ENCODE measurements at regions not wholly inside any gene's neighbourhood (a gene's known extent, or its start where the extent isn't known, plus 50 kb on each side); places are given as distances from the start of the nearest gene placed in this dataset.

- no peak for DNase-seq (ENCODE audit: low spot score)
- TF ChIP-seq CTCF (IDR thresholded peaks at IDR 0.05): no peak
- TF ChIP-seq POLR2A (IDR thresholded peaks at IDR 0.05): no peak
- no peak for TF ChIP-seq POLR2AphosphoS5 (IDR thresholded peaks at IDR 0.05)
- Histone ChIP-seq H3K4me3 (no peak overlapping the region), H3K9me3 (no peaks in the 10 kb centered on the region), H3K36me3 (no peaks in the 10 kb centered on the region), H3K4me1 (replicated peaks) (no peaks in the 10 kb centered on the region), H3K27ac (no peak overlapping the region), H3K27me3 (replicated peaks; ENCODE audit: insufficient read depth) (no peaks in the 10 kb centered on the region)
- intact Hi-C loops (cut with DNase I): no loop called here
- 20% methylated on average over 1 of the region's 1 CpG for WGBS
These were observed 436.8 kb upstream of the CNTN4 start for GRCh38 chr3:1661839-1662238.

GRCh38 chr3:1664266-1664665 lies 434.4 kb upstream of the CNTN4 start:
- no peaks in the 10 kb centered on the region for H3K27me3 ChIP-seq (replicated peaks; ENCODE audit: insufficient read depth)
- intact Hi-C loops (cut with DNase I): no loop called here
- no peaks in the 10 kb centered on the region for H3K9me3 ChIP-seq
- TF ChIP-seq POLR2AphosphoS5 (IDR thresholded peaks at IDR 0.05) (no peak), CTCF (IDR thresholded peaks at IDR 0.05) (no peak), POLR2A (IDR thresholded peaks at IDR 0.05) (no peak)
- no peak for DNase-seq (ENCODE audit: low spot score)
- 76% methylated on average over 1 of the region's 1 CpG for WGBS
- H3K36me3 ChIP-seq: no peaks in the 10 kb centered on the region
- H3K27ac ChIP-seq: no peak overlapping the region
- H3K4me3 ChIP-seq: no peak overlapping the region
- H3K4me1 ChIP-seq (replicated peaks): no peaks in the 10 kb centered on the region

GRCh38 chr3:1666865-1667264 lies 431.8 kb upstream of the CNTN4 start:
- intact Hi-C loops (cut with DNase I): no loop called here
- 97% methylated on average over 1 of the region's 1 CpG for WGBS
- DNase-seq (ENCODE audit: low spot score): no peak
- Histone ChIP-seq H3K4me1 (replicated peaks) (no peaks in the 10 kb centered on the region), H3K9me3 (no peaks in the 10 kb centered on the region), H3K27ac (no peak overlapping the region), H3K36me3 (no peaks in the 10 kb centered on the region), H3K4me3 (no peak overlapping the region), H3K27me3 (replicated peaks; ENCODE audit: insufficient read depth) (no peaks in the 10 kb centered on the region)
- TF ChIP-seq POLR2A (IDR thresholded peaks at IDR 0.05) (no peak), CTCF (IDR thresholded peaks at IDR 0.05) (no peak), POLR2AphosphoS5 (IDR thresholded peaks at IDR 0.05) (no peak)

GRCh38 chr3:1677576-1678156 lies 421.0 kb upstream of the CNTN4 start:
- no peak overlapping the region for H3K4me3 ChIP-seq
- intact Hi-C loops (cut with DNase I): no loop called here
- no peak for DNase-seq (ENCODE audit: low spot score)
- H3K27me3 ChIP-seq (replicated peaks; ENCODE audit: insufficient read depth): no peaks in the 10 kb centered on the region
- H3K27ac ChIP-seq: no peak overlapping the region
- WGBS: 53% methylated on average over 7 of the region's 7 CpGs
- TF ChIP-seq POLR2A (IDR thresholded peaks at IDR 0.05) (no peak), CTCF (IDR thresholded peaks at IDR 0.05) (no peak), POLR2AphosphoS5 (IDR thresholded peaks at IDR 0.05) (no peak)
- no peaks in the 10 kb centered on the region for H3K4me1 ChIP-seq (replicated peaks)
- H3K36me3 ChIP-seq: no peaks in the 10 kb centered on the region
- H3K9me3 ChIP-seq: no peaks in the 10 kb centered on the region

- H3K27ac ChIP-seq: no peak overlapping the region
- intact Hi-C loops (cut with DNase I): no loop called here
- no peaks in the 10 kb centered on the region for H3K36me3 ChIP-seq
- no peak for DNase-seq (ENCODE audit: low spot score)
- TF ChIP-seq POLR2AphosphoS5 (IDR thresholded peaks at IDR 0.05): no peak
- no peak for TF ChIP-seq POLR2A (IDR thresholded peaks at IDR 0.05)
- TF ChIP-seq CTCF (IDR thresholded peaks at IDR 0.05): no peak
- 97% methylated on average over 1 of the region's 1 CpG for WGBS
- H3K4me1 ChIP-seq (replicated peaks): no peaks in the 10 kb centered on the region
- no peaks in the 10 kb centered on the region for H3K9me3 ChIP-seq
- no peaks in the 10 kb centered on the region for H3K27me3 ChIP-seq (replicated peaks; ENCODE audit: insufficient read depth)
- H3K4me3 ChIP-seq: no peak overlapping the region
These were observed 406.2 kb upstream of the CNTN4 start for GRCh38 chr3:1692428-1692827.
